T-helper 17 cell (primary cell): ENCODE measurements at regions not wholly inside any gene's neighbourhood (a gene's known extent, or its start where the extent isn't known, plus 50 kb on each side); places are given as distances from the start of the nearest gene placed in this dataset.

Experiments
- ATAC-seq: fragments of 150-1000 bp; cut with Tn5 transposase; 2 replicates; pipeline ENCODE4 v1.10.0; 2021; ENCODE audit warnings: mild to moderate bottlenecking, moderate library complexity
- DNase-seq, 3 donors: peaks; one replicate each; pipeline versions ENCODE4 v3.0.0 to v3.0.0-alpha.2; 2020 to 2021
- H3K9me3 ChIP-seq: one replicate; pipeline ENCODE4 v1.7.0; 2013; ENCODE audit warnings: low read length, mild to moderate bottlenecking; ENCODE audit not compliant: control insufficient read depth, poor library complexity, severe bottlenecking
- H3K27ac Mint-ChIP-seq: one replicate; pipeline ENCODE4 v1.8.0; 2022; ENCODE audit warnings: mild to moderate bottlenecking, moderate library complexity, mixed read lengths
- H3K27me3 Mint-ChIP-seq: one replicate; pipeline ENCODE4 v1.8.0; 2022; ENCODE audit warnings: mixed read lengths
- H3K36me3 Mint-ChIP-seq: one replicate; pipeline ENCODE4 v1.8.0; 2022; ENCODE audit warnings: low read depth, mixed read lengths
- H3K4me1 Mint-ChIP-seq: one replicate; pipeline ENCODE4 v1.8.0; 2022; ENCODE audit warnings: mild to moderate bottlenecking, mixed read lengths
- H3K4me3 Mint-ChIP-seq: one replicate; pipeline ENCODE4 v1.8.0; 2022; ENCODE audit warnings: mild to moderate bottlenecking, moderate library complexity, mixed read lengths

- peaks cover 3% of the 10 kb centered on the region for H3K9me3 ChIP-seq
- H3K4me1 Mint-ChIP-seq: no peaks in the 10 kb centered on the region
- no peaks in the 10 kb centered on the region for H3K36me3 Mint-ChIP-seq
- no peak overlapping the region for H3K27ac Mint-ChIP-seq
- ATAC-seq (no peak), DNase-seq (no peak)
- H3K4me3 Mint-ChIP-seq: no peak overlapping the region
- H3K27me3 Mint-ChIP-seq: no peaks in the 10 kb centered on the region
These were observed 218.8 kb downstream of the CBLN2 start for GRCh38 chr18:72325307-72325706.

GRCh38 chr18:72324677-72325076, 219.5 kb downstream of the CBLN2 start:
- Mint-ChIP-seq H3K36me3 (no peaks in the 10 kb centered on the region), H3K27me3 (no peaks in the 10 kb centered on the region), H3K4me1 (no peaks in the 10 kb centered on the region), H3K27ac (no peak overlapping the region), H3K4me3 (no peak overlapping the region)
- no peak for DNase-seq
- no peak for ATAC-seq
- H3K9me3 ChIP-seq: peaks cover 3% of the 10 kb centered on the region

- no peaks in the 10 kb centered on the region for H3K36me3 Mint-ChIP-seq
- ATAC-seq (no peak), DNase-seq (no peak)
These were observed 227.6 kb downstream of the CBLN2 start for GRCh38 chr18:72316497-72316896.

GRCh38 chr18:72283148-72283925, 260.8 kb downstream of the CBLN2 start:
- H3K27me3 Mint-ChIP-seq: no peaks in the 10 kb centered on the region
- no peak overlapping the region for H3K4me3 Mint-ChIP-seq
- ATAC-seq (no peak), DNase-seq (no peak)
- H3K4me1 Mint-ChIP-seq: no peaks in the 10 kb centered on the region
- H3K27ac Mint-ChIP-seq: no peak overlapping the region
- no peaks in the 10 kb centered on the region for H3K36me3 Mint-ChIP-seq
- H3K9me3 ChIP-seq: no peaks in the 10 kb centered on the region

More at GRCh38 chr18:72316497-72316896, 227.6 kb downstream of the CBLN2 start:
- no peaks in the 10 kb centered on the region for H3K9me3 ChIP-seq
- no peak overlapping the region for H3K4me3 Mint-ChIP-seq
- H3K27ac Mint-ChIP-seq: no peak overlapping the region
- no peaks in the 10 kb centered on the region for H3K4me1 Mint-ChIP-seq
- no peaks in the 10 kb centered on the region for H3K27me3 Mint-ChIP-seq

- Mint-ChIP-seq H3K4me3 (no peak overlapping the region), H3K4me1 (no peaks in the 10 kb centered on the region), H3K27me3 (no peaks in the 10 kb centered on the region), H3K27ac (no peak overlapping the region), H3K36me3 (no peaks in the 10 kb centered on the region)
- no peak for DNase-seq
- H3K9me3 ChIP-seq: peaks cover 3% of the 10 kb centered on the region
- ATAC-seq: no peak
These were observed 271.1 kb downstream of the CBLN2 start for GRCh38 chr18:72273025-72273424.

- ATAC-seq: no peak
- Mint-ChIP-seq H3K27me3 (no peaks in the 10 kb centered on the region), H3K36me3 (no peaks in the 10 kb centered on the region), H3K27ac (no peak overlapping the region), H3K4me3 (no peak overlapping the region), H3K4me1 (no peaks in the 10 kb centered on the region)
- no peak for DNase-seq
- H3K9me3 ChIP-seq: no peaks in the 10 kb centered on the region
These were observed 282.6 kb downstream of the CBLN2 start for GRCh38 chr18:72261590-72261989.

GRCh38 chr18:72246076-72246475, 298.1 kb downstream of the CBLN2 start:
- no peaks in the 10 kb centered on the region for H3K36me3 Mint-ChIP-seq
- ATAC-seq: no peak
- no peak overlapping the region for H3K4me3 Mint-ChIP-seq
- no peaks in the 10 kb centered on the region for H3K9me3 ChIP-seq
- no peak for DNase-seq
- H3K4me1 Mint-ChIP-seq: no peaks in the 10 kb centered on the region
- no peaks in the 10 kb centered on the region for H3K27me3 Mint-ChIP-seq
- H3K27ac Mint-ChIP-seq: no peak overlapping the region

GRCh38 chr18:72235422-72235821, 308.7 kb downstream of the CBLN2 start:
- no peaks in the 10 kb centered on the region for H3K36me3 Mint-ChIP-seq
- DNase-seq (no peak), ATAC-seq (no peak)
- no peaks in the 10 kb centered on the region for H3K9me3 ChIP-seq
- no peak overlapping the region for H3K27ac Mint-ChIP-seq
- no peaks in the 10 kb centered on the region for H3K27me3 Mint-ChIP-seq
- H3K4me1 Mint-ChIP-seq: no peaks in the 10 kb centered on the region
- no peak overlapping the region for H3K4me3 Mint-ChIP-seq

GRCh38 chr18:72233106-72233505, 311.0 kb downstream of the CBLN2 start:
- H3K27me3 Mint-ChIP-seq: no peaks in the 10 kb centered on the region
- no peaks in the 10 kb centered on the region for H3K9me3 ChIP-seq
- no peaks in the 10 kb centered on the region for H3K4me1 Mint-ChIP-seq
- no peak for ATAC-seq
- H3K27ac Mint-ChIP-seq: no peak overlapping the region
- no peak for DNase-seq
- H3K4me3 Mint-ChIP-seq: no peak overlapping the region
- H3K36me3 Mint-ChIP-seq: no peaks in the 10 kb centered on the region

GRCh38 chr18:72232644-72233043, 311.5 kb downstream of the CBLN2 start:
- ATAC-seq: no peak

GRCh38 chr18:72225958-72226357, 318.2 kb downstream of the CBLN2 start:
- Mint-ChIP-seq H3K27me3 (no peaks in the 10 kb centered on the region), H3K4me3 (no peak overlapping the region), H3K4me1 (no peaks in the 10 kb centered on the region), H3K27ac (no peak overlapping the region), H3K36me3 (no peaks in the 10 kb centered on the region)
- DNase-seq: no peak
- no peaks in the 10 kb centered on the region for H3K9me3 ChIP-seq
- ATAC-seq: no peak

More at GRCh38 chr18:72232644-72233043, 311.5 kb downstream of the CBLN2 start:
- no peak overlapping the region for H3K27ac Mint-ChIP-seq
- H3K27me3 Mint-ChIP-seq: no peaks in the 10 kb centered on the region
- no peaks in the 10 kb centered on the region for H3K36me3 Mint-ChIP-seq
- no peaks in the 10 kb centered on the region for H3K4me1 Mint-ChIP-seq
- DNase-seq: no peak
- no peaks in the 10 kb centered on the region for H3K9me3 ChIP-seq
- no peak overlapping the region for H3K4me3 Mint-ChIP-seq

- DNase-seq (no peak), ATAC-seq (no peak)
- H3K27me3 Mint-ChIP-seq: no peaks in the 10 kb centered on the region
- no peaks in the 10 kb centered on the region for H3K9me3 ChIP-seq
- no peaks in the 10 kb centered on the region for H3K36me3 Mint-ChIP-seq
- H3K27ac Mint-ChIP-seq: no peak overlapping the region
- no peaks in the 10 kb centered on the region for H3K4me1 Mint-ChIP-seq
- H3K4me3 Mint-ChIP-seq: no peak overlapping the region
These were observed 320.4 kb downstream of the CBLN2 start for GRCh38 chr18:72223733-72224132.

GRCh38 chr18:72208920-72209676, 335.0 kb downstream of the CBLN2 start:
- no peaks in the 10 kb centered on the region for H3K9me3 ChIP-seq
- Mint-ChIP-seq H3K36me3 (no peaks in the 10 kb centered on the region), H3K27me3 (no peaks in the 10 kb centered on the region)

GRCh38 chr18:72207280-72207679, 336.9 kb downstream of the CBLN2 start:
- no peaks in the 10 kb centered on the region for H3K9me3 ChIP-seq
- Mint-ChIP-seq H3K4me3 (no peak overlapping the region), H3K27me3 (no peaks in the 10 kb centered on the region), H3K4me1 (no peaks in the 10 kb centered on the region), H3K27ac (no peak overlapping the region), H3K36me3 (no peaks in the 10 kb centered on the region)
- DNase-seq: no peak
- no peak for ATAC-seq

More at GRCh38 chr18:72208920-72209676, 335.0 kb downstream of the CBLN2 start:
- ATAC-seq (no peak), DNase-seq (no peak)
- Mint-ChIP-seq H3K4me3 (no peak overlapping the region), H3K4me1 (no peaks in the 10 kb centered on the region), H3K27ac (no peak overlapping the region)
